ENCODE measurements at regions not wholly inside any gene's neighbourhood (a gene's known extent, or its start where the extent isn't known, plus 50 kb on each side); places are given as distances from the start of the nearest gene placed in this dataset.
"Not testable (repeated sequence)": the region's sequence is repeated elsewhere in the genome, so short reads cannot be mapped to it uniquely, and the experiment has no call there.

GRCh38 chr4:27075603-27076002, 215.0 kb downstream of the STIM2 start:
- DNase-seq (ENCODE audit: low read depth, low spot score) = not testable (repeated sequence)

- DNase-seq (ENCODE audit: low read depth, low spot score) = no peak
Measured at GRCh38 chr4:27078934-27079455, 218.4 kb downstream of the STIM2 start.

- no peak for DNase-seq (ENCODE audit: low read depth, low spot score)
Measured at GRCh38 chr4:27081675-27082586, 221.3 kb downstream of the STIM2 start.

GRCh38 chr4:27082776-27083175, 222.1 kb downstream of the STIM2 start:
- DNase-seq (ENCODE audit: low read depth, low spot score) = no peak

GRCh38 chr4:27084685-27085361, 224.2 kb downstream of the STIM2 start:
- no peak for DNase-seq (ENCODE audit: low read depth, low spot score)

- DNase-seq (ENCODE audit: low read depth, low spot score) = no peak
Measured at GRCh38 chr4:27085396-27085795, 224.8 kb downstream of the STIM2 start.

- no peak for DNase-seq (ENCODE audit: low read depth, low spot score)
Measured at GRCh38 chr4:27087306-27088045, 226.8 kb downstream of the STIM2 start.

- no peak for DNase-seq (ENCODE audit: low read depth, low spot score)
Measured at GRCh38 chr4:27088491-27088890, 227.8 kb downstream of the STIM2 start.

- no peak for DNase-seq (ENCODE audit: low read depth, low spot score)
Measured at GRCh38 chr4:27089186-27089585, 228.5 kb downstream of the STIM2 start.

GRCh38 chr4:27090406-27090805, 229.8 kb downstream of the STIM2 start:
- DNase-seq (ENCODE audit: low read depth, low spot score) = no peak

- no peak for DNase-seq (ENCODE audit: low read depth, low spot score)
Measured at GRCh38 chr4:27094224-27094623, 233.6 kb downstream of the STIM2 start.

- no peak for DNase-seq (ENCODE audit: low read depth, low spot score)
Measured at GRCh38 chr4:27094783-27095182, 234.1 kb downstream of the STIM2 start.

GRCh38 chr4:27096142-27096824, 235.6 kb downstream of the STIM2 start:
- no peak for DNase-seq (ENCODE audit: low read depth, low spot score)

- no peak for DNase-seq (ENCODE audit: low read depth, low spot score)
Measured at GRCh38 chr4:27098034-27098433, 237.4 kb downstream of the STIM2 start.

- DNase-seq (ENCODE audit: low read depth, low spot score) = no peak
Measured at GRCh38 chr4:27100713-27101112, 240.1 kb downstream of the STIM2 start.

- no peak for DNase-seq (ENCODE audit: low read depth, low spot score)
Measured at GRCh38 chr4:27101126-27101525, 240.5 kb downstream of the STIM2 start.

- no peak for DNase-seq (ENCODE audit: low read depth, low spot score)
Measured at GRCh38 chr4:27101561-27101960, 240.9 kb downstream of the STIM2 start.

- no peak for DNase-seq (ENCODE audit: low read depth, low spot score)
Measured at GRCh38 chr4:27111627-27112026, 251.0 kb downstream of the STIM2 start.

GRCh38 chr4:27112587-27112986, 251.9 kb downstream of the STIM2 start:
- DNase-seq (ENCODE audit: low read depth, low spot score) = no peak

GRCh38 chr4:27115221-27115620, 254.6 kb downstream of the STIM2 start:
- DNase-seq (ENCODE audit: low read depth, low spot score) = no peak

GRCh38 chr4:27117453-27117852, 256.8 kb downstream of the STIM2 start:
- DNase-seq (ENCODE audit: low read depth, low spot score) = no peak

Data from smooth muscle cell of the brain vasculature (primary cell).